Subcutaneous abdominal adipose tissue (tissue), 5 donors: ENCODE measurements at regions not wholly inside any gene's neighbourhood (a gene's known extent, or its start where the extent isn't known, plus 50 kb on each side); places are given as distances from the start of the nearest gene placed in this dataset.

Source experiments
- H3K27ac ChIP-seq: one replicate; pipeline ENCODE4 v1.7.0; 2013; ENCODE audit warnings: low read depth, mild to moderate bottlenecking, inconsistent platforms, low read length, moderate library complexity
- H3K27me3 ChIP-seq, 5 donors: one replicate each; pipeline ENCODE4 v1.7.0; 2013; ENCODE audit warnings: low read length in 5 of 5, inconsistent platforms in 1 of 5; ENCODE audit not compliant: control insufficient read depth in 5 of 5, insufficient read depth in 4 of 5
- H3K36me3 ChIP-seq, 5 donors: one replicate each; pipeline ENCODE4 v1.7.0; 2013; ENCODE audit warnings: low read length in 5 of 5; ENCODE audit not compliant: control insufficient read depth in 5 of 5, insufficient read depth in 5 of 5
- H3K4me1 ChIP-seq, 5 donors: one replicate each; pipeline ENCODE4 v1.7.0; 2013; ENCODE audit warnings: low read length in 5 of 5, mild to moderate bottlenecking in 3 of 5, moderate library complexity in 1 of 5; ENCODE audit not compliant: control insufficient read depth in 5 of 5, insufficient read depth in 5 of 5
- H3K4me3 ChIP-seq, 5 donors: one replicate each; pipeline ENCODE4 v1.7.0; 2013; ENCODE audit warnings: low read length in 5 of 5, low read depth in 1 of 5
- H3K9ac ChIP-seq, 5 donors: one replicate each; pipeline ENCODE4 v1.7.0; 2013; ENCODE audit warnings: low read length in 5 of 5, mild to moderate bottlenecking in 4 of 5, moderate library complexity in 3 of 5
- H3K9me3 ChIP-seq, 5 donors: one replicate each; pipeline ENCODE4 v1.7.0; 2013; ENCODE audit warnings: low read length in 5 of 5; ENCODE audit not compliant: control insufficient read depth in 5 of 5
- donor health status: healthy.
- donor health status: healthy.
- donor health status: healthy.
- donor health status: healthy.
- donor health status: healthy.

GRCh38 chr12:124224535-124225110, 70.3 kb upstream of the RFLNA start:
- H3K9me3 ChIP-seq: peaks cover 0 to 10% (median 6%) of the 10 kb centered on the region in 5 donors
- no peak overlapping the region for H3K9ac ChIP-seq
- H3K4me1 ChIP-seq: no peaks in the 10 kb centered on the region
- no peaks in the 10 kb centered on the region for H3K36me3 ChIP-seq
- H3K27me3 ChIP-seq: peaks cover 2 to 10% (median 8%) of the 10 kb centered on the region in 5 donors
- no peak overlapping the region for H3K27ac ChIP-seq
- no peak overlapping the region for H3K4me3 ChIP-seq

GRCh38 chr12:124225730-124226129, 69.2 kb upstream of the RFLNA start:
- Histone ChIP-seq H3K9ac (no peak overlapping the region), H3K27me3 (peaks cover 2 to 10% (median 8%) of the 10 kb centered on the region in 5 donors), H3K9me3 (peaks cover 0 to 10% (median 7%) of the 10 kb centered on the region in 5 donors), H3K4me1 (no peaks in the 10 kb centered on the region), H3K27ac (no peak overlapping the region), H3K36me3 (no peaks in the 10 kb centered on the region), H3K4me3 (no peak overlapping the region)

- no peak overlapping the region for H3K4me3 ChIP-seq
- peaks cover 3 to 16% (median 15%) of the 10 kb centered on the region in 5 donors for H3K9me3 ChIP-seq
- H3K9ac ChIP-seq: no peak overlapping the region
- H3K27me3 ChIP-seq: peaks cover 0 to 9% (median 2%) of the 10 kb centered on the region in 5 donors
- H3K4me1 ChIP-seq: no peaks in the 10 kb centered on the region
- H3K36me3 ChIP-seq: no peaks in the 10 kb centered on the region
- H3K27ac ChIP-seq: no peak overlapping the region
Measured at GRCh38 chr12:124227951-124228711, 66.8 kb upstream of the RFLNA start.

GRCh38 chr12:124229520-124229919, 65.4 kb upstream of the RFLNA start:
- H3K36me3 ChIP-seq: no peaks in the 10 kb centered on the region
- no peak overlapping the region for H3K4me3 ChIP-seq
- no peaks in the 10 kb centered on the region for H3K4me1 ChIP-seq
- H3K27ac ChIP-seq: no peak overlapping the region
- H3K9me3 ChIP-seq: peaks cover 3 to 16% (median 15%) of the 10 kb centered on the region in 5 donors
- peaks cover 0 to 9% (median 0%) of the 10 kb centered on the region in 5 donors for H3K27me3 ChIP-seq
- no peak overlapping the region for H3K9ac ChIP-seq

- H3K27me3 ChIP-seq: peaks cover 0 to 9% (median 0%) of the 10 kb centered on the region in 5 donors
- no peak overlapping the region for H3K27ac ChIP-seq
- peaks cover 3 to 16% (median 15%) of the 10 kb centered on the region in 5 donors for H3K9me3 ChIP-seq
- H3K36me3 ChIP-seq: no peaks in the 10 kb centered on the region
- H3K4me1 ChIP-seq: no peaks in the 10 kb centered on the region
- no peak overlapping the region for H3K9ac ChIP-seq
- H3K4me3 ChIP-seq: no peak overlapping the region
Measured at GRCh38 chr12:124230117-124230757, 64.7 kb upstream of the RFLNA start.

- Histone ChIP-seq H3K27me3 (peaks cover 0 to 9% (median 0%) of the 10 kb centered on the region in 5 donors), H3K27ac (no peak overlapping the region), H3K9me3 (peaks cover 3 to 16% (median 15%) of the 10 kb centered on the region in 5 donors), H3K4me1 (no peaks in the 10 kb centered on the region), H3K36me3 (no peaks in the 10 kb centered on the region), H3K4me3 (no peak overlapping the region), H3K9ac (no peak overlapping the region)
Measured at GRCh38 chr12:124230789-124231188, 64.1 kb upstream of the RFLNA start.

- Histone ChIP-seq H3K9ac (no peak overlapping the region), H3K9me3 (peaks cover 3 to 16% (median 15%) of the 10 kb centered on the region in 5 donors), H3K36me3 (no peaks in the 10 kb centered on the region), H3K4me3 (no peak overlapping the region), H3K27me3 (peaks cover 0 to 6% (median 0%) of the 10 kb centered on the region in 5 donors), H3K4me1 (no peaks in the 10 kb centered on the region), H3K27ac (no peak overlapping the region)
Measured at GRCh38 chr12:124231980-124232653, 62.8 kb upstream of the RFLNA start.

- H3K36me3 ChIP-seq: no peaks in the 10 kb centered on the region
- H3K9me3 ChIP-seq: peaks cover 3 to 16% (median 15%) of the 10 kb centered on the region in 5 donors
- no peaks in the 10 kb centered on the region for H3K4me1 ChIP-seq
- H3K9ac ChIP-seq: no peak overlapping the region
- H3K27me3 ChIP-seq: peaks cover 0 to 5% (median 0%) of the 10 kb centered on the region in 5 donors
- H3K4me3 ChIP-seq: no peak overlapping the region
- H3K27ac ChIP-seq: no peak overlapping the region
Measured at GRCh38 chr12:124232654-124232987, 62.3 kb upstream of the RFLNA start.

- no peak overlapping the region for H3K4me3 ChIP-seq
- no peaks in the 10 kb centered on the region for H3K36me3 ChIP-seq
- peaks cover 3 to 16% (median 15%) of the 10 kb centered on the region in 5 donors for H3K9me3 ChIP-seq
- no peaks in the 10 kb centered on the region for H3K4me1 ChIP-seq
- no peak overlapping the region for H3K9ac ChIP-seq
- H3K27ac ChIP-seq: no peak overlapping the region
- peaks cover 0 to 2% (median 0%) of the 10 kb centered on the region in 5 donors for H3K27me3 ChIP-seq
Measured at GRCh38 chr12:124233041-124233796, 61.7 kb upstream of the RFLNA start.
